HG02973 (cell line): ENCODE measurements at regions not wholly inside any gene's neighbourhood (a gene's known extent, or its start where the extent isn't known, plus 50 kb on each side); places are given as distances from the start of the nearest gene placed in this dataset.

Experiments used
- ATAC-seq: cut with Tn5 transposase; IDR thresholded peaks from one replicate; pipeline ENCODE4 v1.9.1; 2021; ENCODE audit warnings: moderate library complexity; ENCODE audit not compliant: unreplicated experiment

- no peak for ATAC-seq
These were observed 374.6 kb upstream of the ESRRG start for GRCh38 chr1:217097819-217098218.

DNA sequence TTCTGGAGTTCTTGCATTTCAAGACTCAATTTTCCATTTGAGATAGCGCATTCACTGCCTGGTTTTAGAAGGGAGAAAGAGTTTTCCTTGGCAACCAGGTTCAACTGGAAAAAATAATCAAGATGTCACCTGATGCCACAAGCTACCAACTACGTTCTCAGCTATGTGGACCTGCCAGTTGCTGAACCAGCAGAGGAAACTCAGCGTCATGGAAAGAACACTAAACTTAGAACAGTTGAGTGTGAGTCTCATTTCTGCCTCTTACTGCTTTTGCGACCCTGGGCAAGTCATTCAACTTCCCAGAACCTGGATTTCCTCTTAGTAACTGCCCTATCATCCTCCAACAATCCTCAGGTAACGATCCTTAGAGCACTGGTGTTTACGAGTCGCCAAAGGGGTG lies 373.0 kb upstream of the ESRRG start:
- no peak for ATAC-seq

GRCh38 chr1:217095050-217095622 lies 371.9 kb upstream of the ESRRG start:
- no peak for ATAC-seq

DNA sequence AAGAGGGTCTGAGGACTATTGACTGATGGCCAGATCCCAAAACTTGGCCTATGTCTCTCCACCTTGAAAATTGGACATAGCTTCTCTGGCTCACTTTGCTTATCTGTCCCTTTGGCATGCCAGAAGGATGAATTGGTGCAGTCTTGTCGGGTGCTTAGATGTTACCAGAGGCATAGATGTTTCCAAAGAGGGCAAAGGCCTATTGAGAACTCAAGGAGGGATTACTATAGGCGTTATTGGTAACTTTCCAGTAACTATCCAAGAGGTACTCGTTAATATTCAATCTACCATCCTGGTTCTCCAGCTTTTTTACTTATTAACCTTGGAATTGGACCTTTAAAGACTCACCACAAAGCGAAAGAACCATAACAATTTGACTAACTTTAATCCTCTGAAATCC lies 368.3 kb upstream of the ESRRG start:
- ATAC-seq, result no peak

DNA sequence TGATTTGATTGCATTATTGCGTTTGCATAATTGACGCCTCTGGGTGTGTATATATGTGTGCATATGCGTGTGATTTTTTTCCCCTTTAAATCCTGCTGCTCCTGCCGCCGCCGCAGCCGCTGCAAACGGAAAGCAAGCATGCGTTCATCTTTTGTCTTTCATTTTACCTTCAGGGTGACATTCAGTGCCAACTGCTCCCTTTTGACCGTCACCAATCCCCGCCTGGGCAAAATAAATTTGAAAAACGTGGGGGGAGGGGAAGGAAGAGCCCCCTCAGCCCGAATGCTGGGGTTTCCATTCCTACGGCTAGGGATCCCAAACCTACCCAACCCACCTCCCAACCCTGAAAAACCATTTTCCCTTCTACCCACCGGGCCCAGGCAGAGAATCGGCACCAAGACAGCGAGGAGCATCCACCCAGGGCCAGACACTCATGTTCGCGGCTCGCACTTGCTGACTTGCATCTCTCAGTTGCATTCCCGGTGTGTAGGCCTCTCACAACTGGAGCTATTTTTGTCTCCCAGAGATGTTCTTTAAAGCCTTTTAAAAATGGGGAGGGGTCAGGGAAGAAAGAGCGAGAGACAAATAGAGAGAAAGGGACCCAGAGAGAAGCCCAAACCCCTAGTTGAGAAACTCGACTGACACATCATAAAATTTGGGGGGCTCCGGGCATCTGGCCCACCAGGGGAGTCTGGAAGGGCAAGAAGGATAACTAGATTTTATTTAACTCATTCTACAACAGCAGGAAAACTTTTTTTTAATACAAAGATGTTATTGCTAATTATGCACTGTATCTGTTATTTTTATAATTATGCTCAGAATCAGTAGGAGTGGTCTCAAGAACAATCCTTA lies 367.1 kb upstream of the ESRRG start:
- no peak for ATAC-seq

DNA sequence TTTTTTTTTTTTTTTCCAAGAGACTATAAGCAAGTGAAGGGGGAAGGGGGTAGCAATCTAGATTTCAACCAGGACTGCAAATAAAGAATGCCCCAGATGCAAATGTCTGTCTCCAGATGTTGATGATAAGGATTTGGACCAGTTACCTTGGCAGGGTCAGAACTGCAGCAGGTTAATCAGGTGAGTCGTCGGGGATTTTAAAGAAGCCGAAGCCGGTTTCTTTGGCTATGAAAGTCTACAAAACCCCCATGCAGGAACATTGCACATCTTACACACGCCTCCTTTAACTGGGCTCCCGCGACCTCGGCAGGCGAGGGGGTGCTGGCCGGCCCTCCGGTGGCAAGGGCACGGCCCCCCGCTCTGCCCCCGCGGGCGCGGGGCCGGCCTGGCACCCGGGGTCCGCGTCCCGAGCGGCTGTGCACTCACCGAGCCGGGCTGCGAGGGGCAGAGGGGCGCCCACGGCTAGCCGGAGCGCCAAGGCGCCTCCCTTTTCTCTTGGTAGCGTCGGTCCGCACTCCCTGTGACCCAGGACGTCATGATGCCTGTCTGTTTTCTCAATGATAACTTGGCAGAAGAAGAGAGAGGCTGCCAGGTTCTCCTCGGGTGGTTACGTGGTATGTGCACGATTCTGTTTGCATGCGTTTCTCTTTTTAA lies 366.3 kb upstream of the ESRRG start:
- ATAC-seq, result no peak

- ATAC-seq, result no peak
These were observed 365.5 kb upstream of the ESRRG start for GRCh38 chr1:217088521-217089284.

DNA sequence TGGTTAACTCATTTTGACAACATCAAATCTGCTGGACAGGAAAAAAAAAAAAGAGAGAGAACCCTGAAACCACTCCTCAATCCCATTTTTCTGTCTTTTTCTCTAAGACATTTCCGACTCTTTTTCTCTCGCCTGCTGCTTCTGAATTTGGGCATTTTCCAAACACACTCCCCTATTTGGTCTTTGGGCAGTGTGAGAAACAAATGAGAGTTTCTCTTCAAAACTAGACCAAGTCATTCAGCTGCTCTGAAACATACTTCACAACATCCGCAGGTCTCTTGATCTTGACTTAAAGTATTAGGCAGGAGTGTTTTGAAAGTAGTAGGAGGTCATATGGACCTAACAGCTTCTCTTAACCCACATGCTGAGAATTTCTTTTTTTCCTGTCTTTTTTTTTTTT lies 364.8 kb upstream of the ESRRG start:
- ATAC-seq, result no peak

GRCh38 chr1:217079584-217079983 lies 356.4 kb upstream of the ESRRG start:
- no peak for ATAC-seq

DNA sequence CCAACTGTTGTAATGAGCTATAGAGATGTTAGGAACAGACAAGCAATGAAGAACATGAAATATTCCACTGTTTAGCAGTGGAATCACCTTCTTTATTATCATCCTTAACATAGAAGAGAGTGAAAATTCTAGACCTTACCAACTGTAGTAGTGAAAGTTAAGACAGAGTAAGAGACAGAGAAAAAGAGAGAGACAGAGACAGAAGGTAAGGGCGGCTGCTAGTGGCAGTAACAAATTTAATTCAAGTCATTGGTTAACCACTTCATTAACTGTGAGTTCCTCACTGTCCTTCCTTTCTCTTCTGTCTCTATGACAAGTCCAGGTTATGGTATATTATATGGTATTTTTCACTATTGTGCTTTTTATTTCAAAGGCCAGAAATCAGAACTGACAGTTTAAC lies 355.7 kb upstream of the ESRRG start:
- ATAC-seq, result no peak

- ATAC-seq, result no peak
These were observed 355.0 kb upstream of the ESRRG start for GRCh38 chr1:217078078-217078690.

DNA sequence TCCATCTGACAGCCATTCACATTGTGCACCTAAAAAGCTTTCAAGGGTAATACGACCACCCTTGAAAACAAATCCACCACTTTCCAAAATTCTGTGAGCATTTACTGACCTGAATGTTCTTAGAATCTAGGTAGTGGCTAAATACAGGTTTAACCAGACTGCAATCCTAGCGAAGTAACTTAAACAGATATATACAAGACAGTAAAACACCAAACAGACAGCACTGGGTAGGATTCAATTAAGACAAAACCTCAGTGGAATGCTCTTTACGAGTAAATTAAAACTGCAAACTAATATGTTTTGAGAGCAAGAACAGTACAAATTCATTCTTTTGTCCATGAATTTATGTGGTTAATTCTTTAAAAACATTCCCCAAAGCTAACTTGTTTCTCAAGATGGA lies 354.2 kb upstream of the ESRRG start:
- no peak for ATAC-seq

- ATAC-seq, result no peak
These were observed 353.7 kb upstream of the ESRRG start for GRCh38 chr1:217076902-217077301.

- no peak for ATAC-seq
These were observed 349.7 kb upstream of the ESRRG start for GRCh38 chr1:217072926-217073325.

- no peak for ATAC-seq
These were observed 344.4 kb upstream of the ESRRG start for GRCh38 chr1:217067642-217068041.

- ATAC-seq, result no peak
These were observed 343.6 kb upstream of the ESRRG start for GRCh38 chr1:217066794-217067193.

- ATAC-seq, result no peak
These were observed 340.1 kb upstream of the ESRRG start for GRCh38 chr1:217063172-217063908.

- no peak for ATAC-seq
These were observed 339.4 kb upstream of the ESRRG start for GRCh38 chr1:217062586-217062985.

DNA sequence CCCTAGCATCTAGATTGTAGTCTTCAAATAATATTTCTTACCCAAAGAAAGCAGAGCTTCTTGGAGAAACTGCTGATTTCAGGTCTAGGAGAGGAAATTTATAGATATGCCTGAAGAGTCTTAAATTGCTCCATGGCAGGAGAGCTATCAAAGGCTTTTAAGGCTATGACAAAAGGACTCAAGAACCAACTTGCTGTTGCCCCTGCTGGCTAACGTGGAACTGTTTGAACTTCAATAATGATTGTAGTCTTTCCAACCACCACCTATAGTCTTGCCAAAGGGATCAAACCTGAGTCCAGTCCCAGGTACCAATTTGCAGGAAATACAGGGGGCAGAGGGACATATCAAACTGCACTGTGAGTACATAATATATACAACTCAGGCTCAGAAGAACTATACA lies 336.2 kb upstream of the ESRRG start:
- no peak for ATAC-seq

DNA sequence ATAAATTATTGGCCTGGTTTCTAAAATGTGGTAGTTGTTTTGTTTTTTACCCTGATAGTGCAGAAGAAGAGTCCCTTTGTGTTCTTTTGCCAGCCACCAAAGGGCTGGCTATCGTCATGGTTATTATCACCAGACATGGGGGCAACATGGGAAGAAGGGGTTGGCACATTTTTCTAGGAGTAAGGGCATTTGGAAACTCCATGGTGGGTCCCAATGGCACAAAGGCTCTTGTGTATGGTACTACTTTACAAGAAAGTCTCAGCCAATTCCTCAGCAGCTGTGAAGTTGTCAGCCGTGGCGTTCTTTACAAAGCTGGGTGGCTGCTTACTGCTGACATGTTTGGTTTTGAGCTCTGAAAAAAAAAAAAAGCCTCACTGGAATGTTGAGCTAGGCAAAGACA lies 330.4 kb upstream of the ESRRG start:
- ATAC-seq, result no peak
